H1 (cell line): ENCODE measurements at regions not wholly inside any gene's neighbourhood (a gene's known extent, or its start where the extent isn't known, plus 50 kb on each side); places are given as distances from the start of the nearest gene placed in this dataset.

ENCODE experiments used
- CTCF ChIA-PET: fragments of 300-600 bp; sonication (Branson Sonifier 250); formaldehyde crosslinking; loops from one replicate; lab custom pipeline; 2021; ENCODE audit not compliant: partially characterized antibody; lab: Charles Lee
- POLR2A ChIA-PET: fragments of 300-600 bp; sonication (Branson Sonifier 250); formaldehyde crosslinking; loops from one replicate; lab custom pipeline; 2021; ENCODE audit warnings: inconsistent platforms; ENCODE audit not compliant: partially characterized antibody; lab: Charles Lee
- DNase-seq, 2 experiments: peaks; one replicate each; pipeline versions ENCODE4 v3.0.0 to v3.0.0-alpha.2; 2010 to 2022; ENCODE audit warnings: low spot score in 2 of 2, low read depth in 1 of 2, mixed read lengths in 1 of 2
- FAIRE-seq: peaks from 2 replicates; lab custom pipeline; 2011; peaks lifted over from hg19 to GRCh38; lab: Jason Lieb, UNC
- H2AFZ ChIP-seq: 2 replicates; pipeline ENCODE4 v1.8.1; 2012; ENCODE audit warnings: low read length, inconsistent platforms
- H2AK5ac ChIP-seq: 2 replicates; pipeline ENCODE4 v1.6.1; 2013; ENCODE audit warnings: low read depth, low read length
- H2BK120ac ChIP-seq: replicated peaks from 2 replicates; pipeline ENCODE3; 2013; ENCODE audit warnings: low read depth, low read length, inconsistent platforms
- H2BK12ac ChIP-seq: 2 replicates; pipeline ENCODE4 v1.6.1; 2013; ENCODE audit warnings: low read depth, low read length
- H2BK15ac ChIP-seq: 2 replicates; pipeline ENCODE4 v1.6.1; 2013; ENCODE audit warnings: low read length
- H2BK20ac ChIP-seq: 2 replicates; pipeline ENCODE4 v1.6.1; 2013; ENCODE audit warnings: low read length
- H2BK5ac ChIP-seq: 2 replicates; pipeline ENCODE4 v1.6.1; 2013; ENCODE audit warnings: low read depth, low read length
- H3K14ac ChIP-seq: 2 replicates; pipeline ENCODE4 v1.6.1; 2013; ENCODE audit warnings: inconsistent platforms; ENCODE audit not compliant: insufficient read length
- H3K18ac ChIP-seq: 2 replicates; pipeline ENCODE4 v1.6.1; 2013; ENCODE audit warnings: low read length; ENCODE audit errors: extremely low read depth
- H3K23ac ChIP-seq: 2 replicates; pipeline ENCODE4 v1.6.1; 2013; ENCODE audit warnings: inconsistent platforms; ENCODE audit not compliant: insufficient read length
- H3K23me2 ChIP-seq: 2 replicates; pipeline ENCODE4 v1.6.1; 2013; ENCODE audit warnings: low read depth, low read length
- H3K27ac ChIP-seq: 2 replicates; pipeline ENCODE4 v1.6.1; 2011; ENCODE audit warnings: low read depth, low read length, inconsistent platforms
- H3K27me3 ChIP-seq, 4 experiments: replicated peaks in 1 of 4; 1 replicate in 1 of 4; 2 replicates in 3 of 4; pipeline versions ENCODE4 v1.6.1 to v1.8.1; 2011 to 2013; ENCODE audit warnings: low read length in 3 of 4, mild to moderate bottlenecking in 3 of 4, inconsistent platforms in 2 of 4, mixed read lengths in 2 of 4, moderate library complexity in 1 of 4; ENCODE audit not compliant: control insufficient read depth in 3 of 4, insufficient read depth in 3 of 4; ENCODE audit errors: extremely low read depth in 1 of 4
- H3K36me3 ChIP-seq, 4 experiments: 2 replicates each; pipeline versions ENCODE4 v1.6.1 to v1.8.1; 2011 to 2013; ENCODE audit warnings: mild to moderate bottlenecking in 4 of 4, low read length in 3 of 4, moderate library complexity in 2 of 4, control low read depth in 1 of 4, inconsistent platforms in 1 of 4; ENCODE audit not compliant: insufficient read depth in 4 of 4, control insufficient read depth in 2 of 4
- H3K4ac ChIP-seq: replicated peaks from 2 replicates; pipeline ENCODE3; 2013; ENCODE audit warnings: low read length, low read depth, mixed read lengths, inconsistent platforms; ENCODE audit not compliant: insufficient read length
- H3K4me1 ChIP-seq, 4 experiments: replicated peaks in 1 of 4; 1 replicate in 1 of 4; 2 replicates in 3 of 4; pipeline versions ENCODE4 v1.6.1 to v1.8.1; 2011 to 2013; ENCODE audit warnings: low read length in 3 of 4, inconsistent platforms in 2 of 4, mixed read lengths in 1 of 4; ENCODE audit not compliant: insufficient read depth in 4 of 4, control insufficient read depth in 3 of 4
- H3K4me2 ChIP-seq, 2 experiments: 2 replicates each; pipeline versions ENCODE4 v1.6.1 to v1.8.1; 2011 to 2013; ENCODE audit warnings: low read depth in 2 of 2, low read length in 2 of 2, control low read depth in 1 of 2, inconsistent platforms in 1 of 2, mild to moderate bottlenecking in 1 of 2; ENCODE audit not compliant: insufficient read depth in 1 of 2
- H3K4me3 ChIP-seq, 4 experiments: fragments of 200-600, 300-600 bp in 1 of 4; sonication (generic), shearing (Covaris generic), sonication (Bioruptor Twin) in 1 of 4; 2 replicates each; pipeline versions ENCODE4 v1.5.1 to v1.8.1; 2011 to 2016; ENCODE audit warnings: low read length in 4 of 4, low read depth in 3 of 4, control low read depth in 2 of 4, inconsistent platforms in 2 of 4, mild to moderate bottlenecking in 2 of 4, mixed read lengths in 1 of 4, moderate library complexity in 1 of 4; ENCODE audit not compliant: insufficient read depth in 2 of 4; ENCODE audit errors: extremely low read depth in 1 of 4
- H3K56ac ChIP-seq: replicated peaks from 2 replicates; pipeline ENCODE3; 2013; ENCODE audit warnings: low read depth, mild to moderate bottlenecking, mixed read lengths, low read length, inconsistent platforms; ENCODE audit not compliant: insufficient read length
- H3K79me1 ChIP-seq: 2 replicates; pipeline ENCODE4 v1.6.1; 2013; ENCODE audit warnings: low read depth, low read length, control low read depth
- H3K79me2 ChIP-seq, 2 experiments: 2 replicates each; pipeline versions ENCODE4 v1.6.1 to v1.8.1; 2012 to 2013; ENCODE audit warnings: low read length in 2 of 2, mild to moderate bottlenecking in 2 of 2, inconsistent platforms in 1 of 2; ENCODE audit not compliant: insufficient read depth in 2 of 2, control insufficient read depth in 1 of 2
- H3K9ac ChIP-seq, 4 experiments: replicated peaks in 1 of 4; 1 replicate in 1 of 4; 2 replicates in 3 of 4; pipeline versions ENCODE4 v1.6.1 to v1.8.1; 2011 to 2013; ENCODE audit warnings: low read depth in 3 of 4, low read length in 3 of 4, control low read depth in 2 of 4, mild to moderate bottlenecking in 2 of 4, moderate library complexity in 2 of 4, inconsistent platforms in 1 of 4; ENCODE audit errors: extremely low read depth in 1 of 4
- H3K9me3 ChIP-seq, 2 experiments: 2 replicates each; pipeline versions ENCODE4 v1.6.1 to v1.8.1; 2012 to 2013; ENCODE audit warnings: mild to moderate bottlenecking in 2 of 2, moderate library complexity in 2 of 2, control low read depth in 1 of 2, inconsistent platforms in 1 of 2, low read depth in 1 of 2, low read length in 1 of 2, mixed read lengths in 1 of 2; ENCODE audit not compliant: insufficient read depth in 2 of 2
- H4K20me1 ChIP-seq, 2 experiments: replicated peaks in 1 of 2; 2 replicates each; pipeline versions ENCODE3 to v1.8.1; 2011 to 2013; ENCODE audit warnings: inconsistent platforms in 2 of 2, low read length in 2 of 2, mild to moderate bottlenecking in 1 of 2; ENCODE audit not compliant: insufficient read depth in 2 of 2, control insufficient read depth in 1 of 2
- H4K5ac ChIP-seq: 2 replicates; pipeline ENCODE4 v1.6.1; 2013; ENCODE audit warnings: low read length, low read depth, mixed read lengths, inconsistent platforms; ENCODE audit not compliant: insufficient read length
- H4K8ac ChIP-seq: 2 replicates; pipeline ENCODE4 v1.8.0; 2013; ENCODE audit warnings: mild to moderate bottlenecking, moderate library complexity, low read length, inconsistent platforms; ENCODE audit not compliant: insufficient read depth; ENCODE audit errors: extremely low read depth
- H4K91ac ChIP-seq: replicated peaks from 2 replicates; pipeline ENCODE3; 2013; ENCODE audit warnings: low read length, mixed read lengths, inconsistent platforms; ENCODE audit not compliant: insufficient read length
- ATF3 ChIP-seq: IDR thresholded peaks from 2 replicates; pipeline ENCODE4 v1.6.1; 2011; ENCODE audit warnings: low read depth, mild to moderate bottlenecking, low read length; ENCODE audit not compliant: insufficient read depth
- BRCA1 ChIP-seq: IDR thresholded peaks from 2 replicates; pipeline ENCODE4 v1.6.1; 2012; ENCODE audit warnings: low read depth, low read length, improper control_type of control experiment
- CBX5 ChIP-seq: fragments of 300-800, 300-1000 bp; sonication (generic); IDR thresholded peaks from 2 replicates; pipeline ENCODE4 v1.7.1; 2016; ENCODE audit warnings: antibody characterized with exemption, low read length, low read depth
- CREB1 ChIP-seq: IDR thresholded peaks from 2 replicates; pipeline ENCODE4 v1.6.1; 2012; ENCODE audit warnings: inconsistent platforms
- EZH2 ChIP-seq: fragments of 200-600 bp; sonication (generic); IDR thresholded peaks from 2 replicates; pipeline ENCODE4 v1.7.1; 2012; ENCODE audit warnings: low read depth, mild to moderate bottlenecking, moderate library complexity, low read length, inconsistent platforms; ENCODE audit not compliant: severe bottlenecking
- GTF2F1 ChIP-seq: IDR thresholded peaks from 2 replicates; pipeline ENCODE4 v1.6.1; 2012; ENCODE audit warnings: low read depth, low read length, improper control_type of control experiment, borderline replicate concordance
- HDAC6 ChIP-seq: IDR thresholded peaks from one replicate; pipeline ENCODE4 v1.7.1; 2012; ENCODE audit warnings: low read depth, mild to moderate bottlenecking, inconsistent platforms, low read length, moderate library complexity
- JUND ChIP-seq: IDR thresholded peaks from 2 replicates; pipeline ENCODE4 v1.6.1; 2011; ENCODE audit warnings: mild to moderate bottlenecking, improper control_type of control experiment, low read length
- POLR2AphosphoS5 ChIP-seq: IDR thresholded peaks from 2 replicates; pipeline ENCODE4 v1.6.1; 2011; ENCODE audit warnings: low read depth, low read length
- RAD21 ChIP-seq, 2 experiments: IDR thresholded peaks in 1 of 2; conservative IDR thresholded peaks in 1 of 2; 2 replicates each; pipeline ENCODE4 v1.6.1; 2011; ENCODE audit warnings: low read depth in 2 of 2, low read length in 2 of 2, improper control_type of control experiment in 1 of 2, inconsistent platforms in 1 of 2, mild to moderate bottlenecking in 1 of 2, moderate library complexity in 1 of 2
- WGBS, 2 experiments: shearing (Covaris generic) in 1 of 2; methylation state at CpG; one replicate each; pipeline versions ENCODE4 v1.1.6 to v1.1.7; 2013 to 2015; ENCODE audit warnings: low lambda C conversion rate in 2 of 2, mixed read lengths in 2 of 2, inconsistent platforms in 1 of 2, low coverage in 1 of 2, missing lambda C conversion rate in 1 of 2; ENCODE audit not compliant: insufficient replicate concordance in 2 of 2, insufficient coverage in 1 of 2, insufficient read length in 1 of 2; ENCODE audit errors: extremely low coverage in 1 of 2, missing lambda C conversion rate in 1 of 2; 5-methylcytosine and 5-hydroxymethylcytosine counted together

GRCh38 chr14:84399296-84399910, 1130.5 kb upstream of the FLRT2 start:
- ChIA-PET CTCF (interaction anchor here (1.0 kb wide), 1 partner anchor 57 kb away, joined by 3 read pairs; no protein-coding TSS in a partner anchor), POLR2A (no interaction called here)
- no peak overlapping the region for H2AK5ac ChIP-seq
- H3K18ac ChIP-seq = no peak overlapping the region
- no peaks in the 10 kb centered on the region for H3K27me3 ChIP-seq
- no peak overlapping the region for H3K14ac ChIP-seq
- no peaks in the 10 kb centered on the region; a peak in 1 of 8 replicates for H3K36me3 ChIP-seq
- H3K4ac ChIP-seq = no peak overlapping the region
- no peak overlapping the region for H2AFZ ChIP-seq
- no peaks in the 10 kb centered on the region for H4K20me1 ChIP-seq
- TF ChIP-seq CREB1 (no peak), HDAC6 (no peak), CBX5 (no peak), BRCA1 (no peak), RAD21 (IDR thresholded peaks at IDR 0.05 in 1 of 2, conservative IDR thresholded peaks at IDR 0.05 in 1 of 2; ENCODE audit: low read depth in 2 of 2, low read length in 2 of 2) (no peak), ATF3 (no peak), JUND (no peak), POLR2AphosphoS5 (no peak), EZH2 (no peak), GTF2F1 (no peak)
- H2BK15ac ChIP-seq = no peak overlapping the region
- H4K5ac ChIP-seq = no peak overlapping the region
- H3K79me2 ChIP-seq = no peaks in the 10 kb centered on the region
- no peak overlapping the region for H3K23ac ChIP-seq
- peaks cover 0 to 4% (median 3%) of the 10 kb centered on the region in 4 experiments; a peak in 3 of 7 replicates for H3K4me1 ChIP-seq
- H3K23me2 ChIP-seq = no peaks in the 10 kb centered on the region
- WGBS, 2 experiments = 97% methylated on average over 38 of the region's 62 CpGs; no CpG with 5 or more reads in 1 of the 2 experiments
- no peak overlapping the region for H3K27ac ChIP-seq
- H3K9me3 ChIP-seq = peaks cover 0 to 8% of the 10 kb centered on the region in 2 experiments; a peak in 1 of 4 replicates
- H2BK5ac ChIP-seq = no peak overlapping the region
- H3K9ac ChIP-seq = no peak overlapping the region
- H3K4me3 ChIP-seq = no peak overlapping the region
- no peak overlapping the region for H4K91ac ChIP-seq
- H2BK120ac ChIP-seq = no peak overlapping the region
- H3K4me2 ChIP-seq = no peak overlapping the region
- H2BK12ac ChIP-seq = no peak overlapping the region
- no peak overlapping the region for H4K8ac ChIP-seq
- no peaks in the 10 kb centered on the region for H3K79me1 ChIP-seq
- DNase-seq = no peak
- no peak overlapping the region for H3K56ac ChIP-seq
- H2BK20ac ChIP-seq = no peak overlapping the region
- no peak for FAIRE-seq
